Right renal cortex interstitium (tissue), 3 donors: ENCODE measurements at regions not wholly inside any gene's neighbourhood (a gene's known extent, or its start where the extent isn't known, plus 50 kb on each side); places are given as distances from the start of the nearest gene placed in this dataset.
"Not testable (repeated sequence)": the region's sequence is repeated elsewhere in the genome, so short reads cannot be mapped to it uniquely, and the experiment has no call there.

ENCODE experiments used
- DNase-seq, 3 donors: peaks; one replicate each; pipeline ENCODE4 v3.0.0-alpha.2; 2013; ENCODE audit warnings: low read depth in 3 of 3, low spot score in 2 of 3

DNA sequence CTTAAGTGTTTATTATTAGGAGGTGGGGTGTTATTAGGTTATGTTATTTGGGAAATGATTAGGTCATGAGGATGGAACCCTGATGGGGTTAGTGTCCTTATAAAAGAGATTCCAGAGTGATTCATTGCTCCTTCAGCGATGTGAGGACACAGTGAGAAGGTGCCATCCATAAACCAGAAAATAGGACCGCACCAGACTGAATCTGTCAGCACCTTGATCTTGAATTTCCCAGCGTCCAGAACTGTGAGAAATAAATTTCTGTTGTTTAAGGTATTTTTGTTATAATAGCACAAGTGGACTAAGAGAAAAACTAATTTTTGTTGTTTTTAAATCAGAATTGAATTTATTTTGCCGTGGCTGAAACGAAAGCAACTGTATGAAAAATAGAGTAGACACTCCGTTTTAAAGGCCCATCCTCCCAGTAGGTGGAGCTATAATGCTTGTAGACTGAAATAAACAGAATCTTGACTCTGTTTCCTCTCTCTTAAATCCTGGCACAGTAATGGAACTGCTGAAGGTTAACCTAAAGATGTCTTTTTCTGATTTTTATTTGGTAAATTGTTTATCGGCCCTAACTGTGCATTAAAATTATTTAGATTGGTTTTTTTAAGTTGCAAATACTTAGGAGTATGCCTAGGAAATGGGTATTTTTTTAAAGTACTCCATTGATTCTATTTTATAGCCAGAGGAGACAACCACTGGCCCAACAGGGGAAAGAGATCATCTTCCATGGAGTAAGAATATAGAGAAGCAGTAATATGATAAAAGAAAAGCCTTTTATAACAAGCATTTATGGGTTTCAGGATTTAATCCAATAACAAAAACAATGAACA lies 133.2 kb upstream of the ADAMTS3 start:
- peak; percentile 23 to 31 (median 27) for DNase-seq

DNA sequence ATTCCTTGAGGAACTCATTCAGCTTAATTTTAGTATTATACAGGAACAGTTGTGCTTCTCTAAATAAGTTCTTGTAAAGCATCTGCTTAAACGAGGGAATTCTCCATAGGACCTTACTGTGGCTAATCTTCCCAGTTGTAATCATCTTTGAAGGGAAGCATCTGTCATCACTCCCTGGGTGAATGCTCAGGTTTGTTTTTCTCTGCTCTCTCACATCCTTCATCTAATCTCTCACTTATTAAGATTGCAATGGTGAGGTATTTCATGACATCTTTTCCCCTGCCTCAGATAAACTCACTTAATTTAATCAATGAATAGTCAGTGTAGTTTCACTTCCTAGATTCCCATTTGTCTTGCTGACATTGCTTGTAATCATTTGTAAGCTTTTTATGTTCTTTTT lies 121.8 kb upstream of the ADAMTS3 start:
- no peak for DNase-seq

DNA sequence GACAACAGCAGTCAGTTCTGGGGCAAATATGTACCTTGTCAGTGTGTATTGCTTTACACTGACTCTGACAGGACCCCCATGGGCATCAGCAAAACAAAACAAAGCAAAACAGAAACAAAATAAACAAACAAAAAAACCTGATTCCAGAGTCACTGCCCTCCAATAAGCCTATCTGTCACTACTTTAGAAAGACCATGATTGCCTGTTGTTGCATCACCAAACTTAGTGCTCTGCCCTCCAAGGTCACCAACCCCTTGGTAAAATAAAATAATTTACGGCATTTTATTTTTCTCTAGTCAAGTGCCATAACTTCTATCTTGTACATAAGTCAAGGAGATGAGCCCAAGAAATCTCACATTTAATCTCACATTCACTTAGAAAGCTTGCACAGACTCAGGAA lies 120.9 kb upstream of the ADAMTS3 start:
- DNase-seq = no peak

DNA sequence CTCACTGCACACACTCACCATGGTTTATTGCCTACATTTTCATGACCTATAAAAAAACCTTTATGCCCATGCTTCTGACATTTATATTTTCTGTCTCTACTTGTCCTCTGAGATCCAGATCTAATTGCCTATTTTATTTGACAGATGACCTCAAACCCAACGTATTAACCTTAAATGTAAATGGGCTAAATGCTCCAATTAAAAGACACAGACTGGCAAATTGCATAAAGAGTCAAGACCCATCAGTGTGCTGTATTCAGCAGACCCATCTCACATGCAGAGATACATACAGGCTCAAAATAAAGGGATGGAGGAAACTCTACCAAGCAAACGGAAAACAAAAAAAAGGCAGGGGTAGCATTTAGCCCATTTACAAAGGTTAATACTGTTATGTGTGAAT lies 117.4 kb upstream of the ADAMTS3 start:
- DNase-seq = not testable (repeated sequence)

DNA sequence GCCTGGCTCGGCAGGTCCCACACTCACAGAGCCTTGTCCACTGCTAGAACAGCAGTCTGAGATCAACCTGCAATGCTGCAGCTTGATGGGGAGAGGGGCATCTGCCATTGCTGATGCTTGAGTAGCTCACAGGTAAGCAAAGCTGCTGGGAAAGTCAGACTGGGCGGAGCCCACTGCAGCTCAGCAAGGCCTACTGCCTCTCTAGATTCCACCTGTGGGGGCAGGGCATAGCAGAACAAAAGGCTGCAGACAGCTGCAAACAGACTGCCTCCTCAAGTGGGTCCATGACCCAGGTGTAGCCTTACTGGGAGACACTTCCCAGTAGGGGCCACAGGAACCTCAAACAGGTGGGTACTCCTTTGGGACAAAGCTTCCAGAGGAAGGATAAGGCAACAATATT lies 110.6 kb upstream of the ADAMTS3 start:
- no peak for DNase-seq

DNA sequence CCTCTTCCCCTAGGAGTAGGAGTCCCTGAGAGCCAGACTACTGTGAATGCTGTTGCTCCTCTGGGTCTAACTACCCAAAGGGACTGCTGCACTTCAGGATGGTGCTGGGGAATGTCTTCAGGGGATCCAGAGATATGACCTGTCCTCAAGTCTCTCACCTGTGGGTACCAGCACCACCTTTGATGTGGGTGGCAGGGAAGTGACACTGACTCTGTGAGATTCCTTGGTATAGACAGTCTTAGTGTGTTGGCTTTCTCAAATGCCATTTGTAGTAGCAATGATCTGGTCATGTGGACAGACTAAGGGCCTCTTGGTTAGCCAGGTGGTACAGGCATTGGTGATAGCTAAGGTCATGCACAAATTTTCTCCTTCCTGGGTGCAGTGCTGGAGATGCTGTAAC lies 108.9 kb upstream of the ADAMTS3 start:
- no peak for DNase-seq

DNA sequence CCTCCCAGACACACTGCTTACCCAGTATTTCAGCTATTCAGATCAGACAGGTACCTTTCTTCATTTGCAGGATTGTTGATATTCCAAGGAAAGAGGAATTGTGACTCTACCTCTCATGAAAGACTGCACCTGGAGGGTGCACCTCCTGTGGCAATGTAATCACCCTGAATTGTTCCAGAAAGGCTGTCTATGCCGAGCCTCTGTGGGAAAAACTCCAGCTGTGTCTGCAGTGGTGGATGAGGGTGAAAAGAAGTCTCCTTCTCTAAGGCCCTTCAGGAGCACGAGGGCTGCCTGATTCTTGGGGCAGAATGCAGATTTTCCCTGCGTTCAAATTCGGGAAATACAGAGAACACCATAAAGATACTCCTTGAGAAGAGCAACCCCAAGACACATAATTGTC lies 108.2 kb upstream of the ADAMTS3 start:
- no peak for DNase-seq

DNA sequence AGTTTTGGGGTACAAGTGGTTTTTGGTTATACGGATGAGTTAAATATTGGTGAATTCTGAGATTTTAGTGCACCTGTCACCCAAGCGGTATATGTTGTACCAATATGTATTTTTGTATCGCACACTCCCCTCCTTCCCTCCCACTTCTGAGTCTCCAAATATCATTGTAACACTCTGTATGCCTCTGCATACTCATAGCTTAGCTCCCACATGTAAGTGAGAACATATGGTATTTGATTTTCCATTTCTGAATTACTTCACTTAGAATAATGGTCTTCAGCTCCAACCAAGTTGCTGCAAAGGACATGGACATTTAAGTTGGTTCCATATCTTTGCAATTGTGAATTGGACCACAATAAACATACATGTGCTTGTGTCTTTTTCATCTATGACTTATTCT lies 103.0 kb upstream of the ADAMTS3 start:
- DNase-seq = no peak

DNA sequence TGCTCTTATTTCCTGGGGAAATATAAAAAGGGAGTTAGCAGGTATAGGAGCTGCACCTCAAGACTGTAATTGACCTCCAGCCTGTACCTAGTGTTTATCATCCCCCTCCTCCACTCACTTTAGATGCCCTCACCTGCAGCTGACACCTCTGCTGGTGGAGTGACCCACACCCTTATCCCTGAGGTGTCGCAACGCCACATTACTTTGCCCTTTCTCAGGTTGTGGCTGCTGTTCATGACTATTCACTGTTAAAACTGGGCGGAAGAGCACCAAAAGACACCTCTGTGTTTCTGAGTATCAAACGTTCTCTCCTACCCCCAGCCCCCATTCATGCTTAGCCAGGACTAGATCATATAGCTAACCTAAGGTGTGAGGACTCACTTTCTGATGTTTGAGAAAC lies 101.5 kb upstream of the ADAMTS3 start:
- no peak for DNase-seq

DNA sequence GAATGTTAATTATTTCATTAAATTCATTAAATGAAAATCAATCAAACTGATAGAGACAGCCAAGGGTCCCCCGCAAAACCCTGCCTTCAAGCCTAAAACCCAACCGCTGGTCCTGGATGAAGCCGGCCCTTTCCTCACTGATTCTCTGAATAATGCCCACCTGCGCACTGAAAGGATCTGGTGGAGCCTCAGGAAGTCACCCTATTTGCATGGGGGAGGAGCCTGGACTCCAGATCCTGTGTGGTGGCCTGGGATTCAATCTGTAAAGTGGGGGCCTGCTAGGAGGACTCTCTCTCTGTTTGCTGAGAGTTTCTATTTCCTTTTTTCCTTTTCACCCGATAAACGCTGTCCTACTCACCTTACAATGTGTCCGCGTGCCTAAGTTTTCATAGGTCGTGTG lies 97.9 kb upstream of the ADAMTS3 start:
- no peak for DNase-seq

DNA sequence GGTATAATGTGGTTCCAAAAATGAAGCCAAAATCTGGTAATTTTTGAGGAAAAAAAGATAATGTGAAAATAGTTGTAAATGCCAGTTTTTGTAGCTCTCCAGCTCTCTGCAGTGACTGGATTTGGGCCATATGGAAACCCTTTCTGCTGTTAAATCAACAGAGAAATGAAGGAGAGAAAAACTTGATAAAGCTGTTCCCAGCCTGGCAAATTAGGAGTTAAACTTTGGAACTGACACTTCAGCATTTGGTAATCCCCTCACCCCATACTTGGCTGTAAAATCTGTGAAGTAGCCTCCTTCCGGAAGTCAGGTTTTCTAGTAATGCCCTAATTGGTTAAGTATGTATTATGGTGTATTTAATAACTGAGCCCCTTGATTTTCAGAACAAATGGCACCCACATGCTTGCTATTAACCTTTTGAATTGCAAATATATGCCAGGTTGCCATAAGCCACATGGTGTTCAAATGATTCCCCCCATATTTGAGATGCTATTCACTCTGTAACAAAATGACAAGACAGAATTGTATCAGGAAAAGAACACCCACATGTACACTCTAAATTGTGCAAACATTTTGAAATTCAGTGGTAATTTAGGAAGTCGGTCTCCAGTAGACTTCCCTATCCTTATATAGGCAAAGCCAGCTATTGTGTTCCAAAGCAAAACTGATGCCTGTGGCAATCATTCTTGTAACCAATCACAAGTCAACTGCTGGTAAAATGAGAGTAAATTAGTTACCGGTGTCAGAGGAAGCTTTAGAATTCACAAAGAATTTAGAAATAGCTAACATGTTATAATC lies 96.3 kb upstream of the ADAMTS3 start:
- no peak for DNase-seq

DNA sequence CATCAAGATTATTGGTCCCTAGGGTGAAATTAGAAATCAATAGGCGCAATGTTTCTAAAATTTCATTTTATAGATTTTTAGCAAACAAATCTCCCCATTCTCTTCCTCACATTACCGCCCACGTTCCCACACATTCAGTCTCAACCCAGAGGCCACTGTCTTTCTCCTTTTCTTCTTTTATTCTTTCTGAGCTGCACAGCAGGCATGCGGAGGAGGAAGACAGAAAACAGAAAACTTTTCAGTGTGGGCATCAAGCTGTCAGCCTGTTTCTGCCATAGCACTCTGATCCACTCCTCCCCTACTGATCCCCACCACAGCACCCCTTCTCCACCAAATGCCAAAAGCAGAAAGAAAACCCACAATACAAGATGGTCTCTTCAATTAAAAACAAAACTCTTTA lies 94.8 kb upstream of the ADAMTS3 start:
- DNase-seq = no peak

DNA sequence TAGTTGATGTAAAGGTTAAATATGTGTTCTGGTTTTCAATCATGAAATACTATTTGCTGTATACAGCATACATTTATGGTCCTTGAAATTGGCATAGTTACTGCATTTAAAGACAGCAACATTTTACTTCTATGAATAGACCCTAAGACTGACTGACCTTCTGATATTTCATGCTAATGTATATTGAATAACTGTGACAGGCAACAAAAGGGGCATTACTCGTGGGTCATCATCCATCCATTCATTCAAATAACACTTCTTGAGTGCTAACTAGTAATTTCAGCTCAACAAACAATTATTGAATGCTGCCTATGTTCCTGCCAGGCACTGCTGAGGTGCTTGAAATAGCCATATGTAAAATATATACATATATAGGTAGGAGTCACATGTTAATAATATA lies 92.8 kb upstream of the ADAMTS3 start:
- no peak for DNase-seq

DNA sequence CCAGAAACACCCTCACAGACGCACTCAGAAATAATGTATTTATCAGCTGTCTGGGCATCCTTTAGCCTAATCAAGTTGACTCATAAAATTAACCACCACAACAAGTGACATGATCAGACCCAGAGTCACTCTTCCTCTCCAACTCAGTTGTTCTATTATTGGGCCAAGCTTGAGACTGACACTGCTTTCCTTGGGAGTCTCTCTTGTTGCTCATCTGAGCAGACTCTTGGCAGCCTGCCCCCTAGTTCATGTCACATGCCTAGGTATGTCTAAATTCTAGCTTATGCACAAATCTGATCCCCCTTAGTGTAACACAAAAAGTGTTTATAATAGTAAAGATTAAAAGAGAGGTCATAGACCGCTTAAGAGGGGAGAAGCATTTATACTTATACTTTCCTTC lies 72.6 kb upstream of the ADAMTS3 start:
- DNase-seq = no peak

DNA sequence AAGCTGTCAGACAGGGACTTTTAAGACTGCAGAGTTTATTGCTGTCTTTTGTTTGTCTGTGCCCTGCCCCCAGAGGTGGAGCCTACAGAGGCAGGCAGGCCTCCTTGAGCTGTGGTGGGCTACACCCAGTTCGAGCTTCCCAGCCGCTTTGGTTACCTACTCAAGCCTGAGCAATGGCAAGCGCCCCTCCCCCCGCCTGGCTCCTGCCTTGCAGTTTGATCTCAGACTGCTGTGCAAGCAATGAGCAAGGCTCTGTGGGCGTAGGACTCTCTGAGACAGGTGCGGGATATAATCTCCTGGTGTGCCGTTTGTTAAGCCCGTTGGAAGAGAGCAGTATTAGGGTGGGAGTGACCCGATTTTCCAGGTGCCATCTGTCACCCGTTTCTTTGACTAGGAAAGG lies 67.8 kb upstream of the ADAMTS3 start:
- DNase-seq = not testable (repeated sequence)

DNA sequence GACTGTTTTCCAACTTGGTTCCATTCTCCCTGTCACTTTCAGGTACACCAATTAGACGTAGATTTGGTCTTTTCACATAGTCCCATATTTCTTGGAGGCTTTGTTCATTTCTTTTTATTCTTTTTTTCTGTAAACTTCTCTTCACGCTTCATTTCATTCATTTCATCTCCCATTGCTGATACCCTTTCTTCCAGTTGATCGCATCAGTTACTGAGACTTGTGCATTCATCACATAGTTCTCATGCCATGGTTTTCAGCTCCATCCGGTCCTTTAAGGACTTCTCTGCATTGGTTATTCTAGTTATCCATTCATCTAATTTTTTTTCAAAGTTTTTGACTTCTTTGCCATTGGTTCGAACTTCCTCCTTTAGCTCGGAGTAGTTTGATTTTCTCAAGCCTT lies 66.9 kb upstream of the ADAMTS3 start:
- DNase-seq = not testable (repeated sequence)

DNA sequence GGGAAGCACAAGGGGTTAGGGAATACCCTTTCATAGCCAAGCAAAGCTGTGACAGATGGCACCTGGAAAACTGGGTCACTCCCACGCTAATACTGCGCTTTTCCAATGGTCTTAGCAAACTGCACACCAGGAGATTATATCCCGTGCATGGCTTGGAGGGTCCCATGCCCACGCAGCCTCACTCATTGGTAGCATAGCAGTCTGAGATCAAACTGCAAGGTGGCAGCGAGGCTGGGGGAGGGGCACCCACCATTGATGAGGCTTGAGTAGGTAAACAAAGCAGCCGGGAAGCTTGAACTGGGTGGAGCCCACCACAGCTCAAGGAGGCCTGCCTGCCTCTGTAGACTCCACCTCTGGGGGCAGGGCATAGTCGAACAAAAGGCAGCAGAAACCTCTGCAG lies 63.2 kb upstream of the ADAMTS3 start:
- not testable (repeated sequence) for DNase-seq

DNA sequence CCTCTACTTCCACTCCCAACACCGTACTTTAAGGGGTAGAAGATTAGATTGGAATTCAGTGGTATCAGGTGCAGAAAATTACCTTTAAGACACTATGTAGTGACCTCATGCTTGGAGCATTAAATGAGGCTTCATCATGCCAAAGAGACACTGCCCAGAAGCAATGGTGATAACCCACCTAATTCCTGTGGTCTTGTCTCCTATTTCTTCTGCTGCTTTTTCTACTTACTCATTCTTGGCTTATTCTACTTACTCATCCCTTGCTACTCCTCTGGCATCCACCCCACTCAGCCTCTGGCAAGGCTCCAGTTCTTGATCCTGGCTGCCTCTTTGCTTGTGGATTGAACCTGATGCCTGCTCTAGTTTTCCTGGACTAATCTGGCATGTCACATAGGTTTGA lies 62.3 kb upstream of the ADAMTS3 start:
- DNase-seq = no peak

DNA sequence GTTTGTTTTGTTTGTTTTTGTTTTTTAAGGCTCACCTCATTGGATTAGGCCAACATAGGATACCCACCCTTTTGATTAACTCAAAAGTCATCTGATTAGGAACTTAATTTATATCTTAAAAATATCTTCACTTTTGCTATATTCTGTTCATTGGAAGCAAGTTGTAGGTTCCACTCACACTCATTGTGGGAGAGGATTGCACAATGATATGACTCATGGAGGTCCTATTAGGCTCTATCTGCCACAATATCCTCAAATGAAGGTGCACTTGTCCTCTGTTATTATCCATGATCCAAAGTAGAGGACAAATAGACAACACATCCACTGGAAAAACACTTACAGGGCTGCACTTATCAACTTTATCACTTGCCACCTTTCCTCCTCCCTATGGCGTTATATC lies 60.5 kb upstream of the ADAMTS3 start:
- no peak for DNase-seq

DNA sequence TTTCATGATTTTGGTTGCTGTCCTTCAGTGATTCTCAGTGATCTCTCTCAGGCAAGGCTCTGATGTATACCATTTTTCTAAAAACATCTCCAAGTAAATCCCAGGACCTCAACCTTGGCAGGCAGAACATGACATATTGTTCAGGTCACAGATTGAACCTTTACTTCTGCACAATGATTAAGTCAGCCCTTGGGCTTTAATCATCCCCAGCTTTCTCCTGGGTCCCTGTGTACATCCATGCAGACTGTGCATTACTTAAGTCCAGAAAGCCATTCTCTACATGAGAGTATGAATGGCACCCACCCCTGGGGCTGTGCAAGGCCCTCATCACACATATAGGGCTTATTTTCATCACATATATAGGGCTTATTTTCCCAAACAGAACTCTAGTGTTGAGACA lies 58.7 kb upstream of the ADAMTS3 start:
- DNase-seq = no peak
